Esophagus squamous epithelium (tissue), 4 donors: ENCODE measurements at regions not wholly inside any gene's neighbourhood (a gene's known extent, or its start where the extent isn't known, plus 50 kb on each side); places are given as distances from the start of the nearest gene placed in this dataset.

Source experiments
- CTCF ChIP-seq, 6 experiments: fragments of 450-650 bp in 4 of 6; fragments of 200-600 bp in 2 of 6; sonication (generic) in 2 of 6; IDR thresholded peaks; one replicate each; pipeline ENCODE4 v1.5.1; 2016 to 2019; ENCODE audit warnings: antibody characterized with exemption in 6 of 6, mild to moderate bottlenecking in 4 of 6, moderate library complexity in 4 of 6
- POLR2A ChIP-seq, 4 donors: fragments of 450-650 bp; IDR thresholded peaks; one replicate each; pipeline ENCODE4 v1.6.1; 2017; ENCODE audit warnings: antibody characterized with exemption in 4 of 4, mild to moderate bottlenecking in 4 of 4, moderate library complexity in 3 of 4

GRCh38 chrY:16000751-16001150 is 1476.4 kb downstream of the NLGN4Y start:
- TF ChIP-seq POLR2A (IDR thresholded peaks at IDR 0.05) (no peak), CTCF (IDR thresholded peaks at IDR 0.05) (no peak)
